Medulla oblongata (tissue), 1 donor: ENCODE measurements at regions not wholly inside any gene's neighbourhood (a gene's known extent, or its start where the extent isn't known, plus 50 kb on each side); places are given as distances from the start of the nearest gene placed in this dataset.
A peak's percentile ranks its signal among the peaks of the same experiment; 100 is the strongest.

Experiments
- DNase-seq: peaks from one replicate; pipeline ENCODE4 v3.0.0-alpha.2; 2015; ENCODE audit errors: extremely low spot score

DNA sequence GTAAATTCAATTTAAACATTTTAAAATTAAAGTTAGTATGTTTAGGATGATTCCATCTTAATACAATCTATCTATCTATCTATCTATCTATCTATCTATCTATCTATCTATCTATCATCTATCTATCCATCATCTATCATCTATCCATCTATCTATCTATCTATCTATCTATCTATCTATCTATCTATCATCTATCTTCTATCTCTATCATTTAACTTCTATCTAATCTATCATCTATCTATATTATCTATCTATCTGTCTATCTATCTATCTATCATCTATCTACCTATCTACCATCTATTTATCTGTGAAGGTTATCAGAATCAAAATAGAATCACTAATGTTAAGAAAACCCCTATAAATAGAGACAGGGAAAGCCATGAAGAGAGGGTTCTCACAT, 78.3 kb downstream of the RAMP3 start:
- DNase-seq: no peak

DNA sequence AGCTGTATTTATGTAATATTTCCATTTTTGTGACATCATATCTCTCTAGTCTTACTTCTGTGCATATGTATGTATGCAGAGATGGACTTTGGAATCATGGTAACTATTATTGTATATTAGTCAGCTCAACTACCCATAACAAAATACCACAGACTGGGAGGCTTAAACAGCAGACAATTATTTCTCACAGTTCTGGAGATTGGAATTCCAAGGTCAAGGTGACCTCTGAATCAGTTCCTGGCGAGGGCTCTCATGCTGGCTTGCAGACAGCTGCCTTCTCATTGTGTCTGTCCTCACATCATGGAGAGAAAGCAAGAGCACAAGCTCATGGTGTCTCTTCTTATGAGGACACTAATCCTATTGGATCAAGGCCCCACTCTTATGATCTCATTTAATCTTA, 79.1 kb downstream of the RAMP3 start:
- DNase-seq: no peak

DNA sequence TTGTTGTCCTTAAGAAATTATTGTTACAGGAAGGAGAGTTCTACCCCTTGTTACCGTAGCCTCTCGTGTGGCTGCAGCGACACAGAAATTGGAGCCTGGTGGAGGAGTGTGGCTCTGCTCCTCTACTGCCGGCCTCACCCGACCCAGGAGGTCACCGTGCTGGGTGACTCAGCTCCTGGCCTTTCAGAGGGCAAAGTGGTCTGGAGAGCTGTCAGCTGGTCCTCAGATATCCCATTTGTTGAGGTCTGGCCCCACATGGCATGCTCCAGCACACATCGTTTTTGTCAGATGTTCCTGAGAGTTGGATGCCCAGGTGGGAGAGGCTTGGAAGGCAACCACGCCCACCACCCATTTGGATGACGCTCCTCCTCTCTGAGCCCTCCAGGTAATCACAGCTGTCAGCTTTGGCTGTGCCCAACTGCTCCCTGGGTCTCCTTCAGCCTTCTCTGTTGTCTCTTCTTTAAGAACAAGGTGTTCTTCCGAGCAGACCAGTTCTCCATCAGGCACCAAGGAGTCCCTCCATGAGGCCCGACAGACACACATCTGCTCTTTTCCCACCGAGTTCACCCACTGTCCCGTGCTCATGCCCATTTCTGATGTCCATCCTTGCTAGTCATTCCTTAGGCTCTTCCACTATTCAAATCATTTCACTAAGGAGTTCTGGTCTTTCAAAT, 80.3 kb downstream of the RAMP3 start:
- DNase-seq: no peak

DNA sequence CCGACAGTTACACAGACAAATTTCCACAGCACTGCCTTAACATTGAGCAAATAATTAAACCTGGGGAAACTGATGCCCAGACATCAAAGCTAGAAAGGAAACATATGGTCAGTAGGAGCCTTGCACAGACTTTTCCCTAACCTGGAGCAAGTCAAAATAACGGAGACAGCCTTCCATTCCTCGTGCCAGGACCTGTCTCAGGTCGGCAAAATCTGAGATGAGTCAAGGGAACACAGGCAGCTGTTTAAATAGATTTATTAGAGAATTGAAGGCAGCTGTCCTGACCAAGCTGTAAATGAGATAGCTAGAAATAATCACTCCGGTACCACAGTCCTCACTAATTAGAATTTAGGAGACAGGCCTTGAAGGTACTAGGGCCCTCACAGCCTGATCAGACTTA, 81.2 kb downstream of the RAMP3 start:
- DNase-seq: no peak

DNA sequence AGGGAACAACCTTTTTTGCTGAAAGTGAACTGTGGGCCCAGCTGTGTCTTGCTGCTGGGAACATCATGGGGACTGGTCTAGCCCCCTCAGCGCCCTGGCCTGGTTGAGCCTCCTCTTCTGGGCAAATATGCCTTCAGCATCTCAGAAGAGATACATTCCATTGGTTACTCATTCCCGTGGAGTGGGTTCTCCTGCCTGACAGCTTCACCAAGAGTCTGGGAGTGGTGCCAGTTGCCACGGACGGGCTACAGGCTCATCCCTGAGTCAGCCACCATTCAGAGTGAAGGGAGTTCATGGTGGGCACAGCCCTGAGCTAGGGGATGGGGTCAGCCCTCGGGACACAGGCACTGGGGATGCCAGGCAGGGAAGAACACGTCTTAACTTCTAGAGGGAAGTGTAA, 81.9 kb downstream of the RAMP3 start:
- no peak for DNase-seq

DNA sequence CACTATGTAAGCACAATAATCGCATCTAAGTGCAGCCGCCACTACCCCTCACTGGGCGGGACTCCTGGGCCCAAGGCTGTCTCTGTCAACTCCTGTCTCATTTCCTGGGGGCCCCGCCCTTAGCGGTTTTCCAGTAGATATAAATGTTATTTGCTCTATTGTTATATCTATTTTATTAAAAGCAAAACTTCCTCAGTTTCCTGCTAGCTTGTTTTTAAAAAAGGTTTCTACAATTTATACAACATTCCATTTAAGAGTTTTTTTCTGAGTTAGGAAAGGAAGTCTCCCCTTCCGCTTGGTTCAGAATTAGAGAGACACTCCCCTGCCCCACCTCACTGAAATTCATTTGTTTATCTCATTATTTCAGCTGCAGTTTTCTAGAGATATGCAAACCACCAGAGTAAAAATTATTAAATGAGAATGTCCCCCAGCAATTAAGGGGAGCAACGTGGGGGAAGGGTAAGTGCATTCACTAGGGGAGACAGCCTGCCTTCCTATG, 82.7 kb downstream of the RAMP3 start:
- DNase-seq: no peak

DNA sequence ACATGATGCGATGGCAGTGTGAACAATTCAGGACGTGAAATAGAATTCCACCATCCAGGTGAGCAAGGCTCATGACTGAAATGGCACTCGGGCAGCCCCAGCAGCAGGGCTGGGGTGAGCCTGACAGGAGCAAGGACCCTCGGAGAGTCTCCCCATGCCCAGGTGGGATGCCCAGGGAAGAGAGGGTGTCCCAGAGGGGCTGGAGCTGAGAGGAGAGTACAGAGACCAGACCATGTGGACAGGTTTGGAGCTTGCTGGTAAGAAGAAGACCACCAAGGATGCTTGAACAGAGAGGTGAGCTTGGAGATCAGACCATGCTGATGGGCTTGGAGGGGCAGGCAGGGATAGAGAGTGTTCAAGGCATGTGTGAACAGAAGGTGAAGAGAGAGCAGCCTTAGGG, 83.3 kb downstream of the RAMP3 start:
- DNase-seq: no peak

DNA sequence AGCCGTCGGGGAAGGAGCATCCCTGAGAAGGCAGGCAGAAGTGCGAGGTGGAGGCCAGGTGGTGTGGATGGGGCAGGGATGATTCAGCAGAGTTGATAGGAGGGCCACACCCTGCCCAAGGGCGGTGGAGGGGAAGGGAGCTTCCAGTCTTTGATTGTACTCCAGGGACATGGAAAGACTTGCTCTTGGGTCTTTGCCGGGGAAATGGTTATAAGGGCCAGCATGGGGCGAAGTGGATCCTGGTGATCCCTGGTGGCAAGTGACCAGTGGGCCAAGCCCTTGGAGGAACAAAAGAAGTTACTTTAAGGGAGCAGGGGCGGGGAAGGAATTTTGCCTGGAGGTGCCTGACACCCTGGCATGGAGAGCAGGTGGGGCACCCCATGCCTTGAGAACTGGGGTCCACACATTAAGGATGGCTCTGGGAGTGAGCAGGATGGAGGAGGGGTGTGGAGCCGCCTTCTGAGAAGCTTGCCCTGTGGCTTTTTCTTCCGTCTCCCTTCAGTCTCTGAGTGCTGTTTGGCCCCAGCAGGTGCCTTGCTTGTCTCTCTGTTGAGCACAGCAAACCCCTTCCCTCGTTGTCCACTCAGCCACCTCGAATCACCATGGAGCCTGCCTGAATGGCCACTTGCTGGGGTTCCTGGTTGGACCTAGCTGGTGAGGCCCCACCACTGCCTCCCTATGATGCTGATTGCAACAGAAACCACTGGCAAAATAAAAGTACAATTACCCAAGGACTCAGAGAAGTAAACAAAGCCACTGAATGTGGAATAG, 83.9 kb downstream of the RAMP3 start:
- no peak for DNase-seq

DNA sequence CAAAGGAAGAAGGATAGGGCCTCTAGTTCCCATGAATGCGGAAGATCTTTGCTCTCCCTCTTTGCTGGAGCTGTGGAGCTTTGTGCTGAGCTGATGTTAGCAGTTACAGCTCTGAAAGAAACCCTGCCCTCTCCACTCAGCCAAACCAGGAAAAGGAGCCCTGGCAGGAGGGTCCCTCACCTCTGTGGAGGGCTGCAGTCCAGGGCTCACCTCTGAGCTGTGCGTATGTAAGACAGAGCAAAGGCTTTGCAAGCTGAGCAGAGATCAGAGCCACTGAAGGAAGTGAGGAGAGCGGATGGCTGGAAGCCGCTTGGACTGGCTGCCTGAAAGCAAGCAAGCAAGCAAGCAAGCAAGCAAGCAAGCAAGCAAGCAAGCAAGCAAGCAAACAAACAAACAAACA, 84.7 kb downstream of the RAMP3 start:
- DNase-seq: no peak

DNA sequence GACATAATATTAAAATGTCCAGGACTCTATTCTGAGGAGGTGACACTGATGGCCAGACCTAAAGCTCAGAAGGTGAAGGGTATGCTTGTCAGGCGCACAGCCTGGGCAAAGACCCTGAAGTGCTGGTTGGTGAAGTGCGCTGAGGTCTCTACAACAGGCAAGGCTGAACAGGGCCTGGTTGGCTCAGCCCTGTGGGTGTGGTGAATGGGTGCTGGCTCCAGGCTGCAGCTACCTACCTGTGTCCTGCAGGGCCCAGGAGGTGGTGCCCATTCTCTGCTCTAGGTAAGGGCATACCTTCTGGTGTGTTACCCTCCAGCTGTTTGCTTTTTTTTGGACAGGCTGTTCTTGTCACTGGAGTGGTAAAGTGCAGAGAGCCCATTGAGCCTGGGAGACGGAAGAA, 85.1 kb downstream of the RAMP3 start:
- DNase-seq: no peak

DNA sequence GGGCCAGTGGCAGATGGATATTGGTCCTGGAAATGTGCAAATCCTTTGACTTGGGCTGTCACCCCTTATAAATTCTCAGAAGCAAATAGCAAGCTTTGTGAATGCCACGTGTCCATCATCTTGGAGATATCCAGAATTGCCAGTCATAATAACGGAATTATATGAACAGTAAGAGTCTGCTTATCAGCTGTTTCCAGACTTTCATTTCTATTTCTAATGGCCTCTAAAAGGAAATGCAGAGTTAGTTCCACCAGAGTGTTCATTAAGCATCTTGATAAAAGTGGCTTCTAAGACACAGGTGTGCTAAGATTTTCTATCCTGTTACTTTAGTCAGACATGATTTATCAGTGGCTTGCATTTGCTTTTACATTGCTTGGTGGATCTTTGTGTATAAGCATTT, 87.4 kb downstream of the RAMP3 start:
- DNase-seq: no peak

DNA sequence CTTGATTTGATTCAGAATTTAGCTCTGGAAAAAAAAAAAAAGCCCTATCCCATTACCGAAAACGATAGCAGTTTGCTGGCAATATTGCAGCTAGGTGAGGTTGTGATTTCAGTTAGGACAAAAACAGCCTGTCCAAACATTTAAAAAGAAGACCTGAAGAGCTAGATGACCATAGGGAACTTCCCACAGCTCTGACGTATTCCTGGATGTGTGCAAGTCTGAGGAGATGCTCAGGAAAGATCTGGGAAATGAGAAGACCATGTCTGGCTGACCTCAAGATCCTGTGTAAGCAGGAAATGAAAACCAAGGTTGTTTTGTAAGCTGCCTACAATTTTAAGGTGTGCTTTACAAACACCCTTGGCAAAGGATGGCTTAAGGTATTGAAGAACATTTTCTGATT, 88.7 kb downstream of the RAMP3 start:
- DNase-seq: no peak

DNA sequence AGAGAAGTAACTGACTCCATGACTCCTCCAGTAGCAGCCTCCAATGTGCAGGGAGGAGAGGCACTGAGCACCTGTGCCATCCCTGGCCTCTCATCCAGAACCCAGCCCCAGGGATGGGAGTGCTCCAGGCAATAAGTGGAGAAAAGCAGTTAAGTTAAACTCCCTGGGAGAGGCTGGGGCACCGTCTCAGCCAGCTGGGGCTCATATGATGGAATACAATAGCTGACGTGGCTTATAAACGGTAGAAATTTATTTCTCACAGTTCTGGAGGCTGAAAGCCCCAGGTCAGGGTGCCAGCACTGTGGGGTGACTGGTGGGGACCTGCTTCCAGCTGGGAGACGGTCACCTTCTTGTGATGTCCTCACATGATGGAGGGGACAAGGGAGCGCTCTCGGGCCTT, 94.7 kb downstream of the RAMP3 start:
- no peak for DNase-seq

DNA sequence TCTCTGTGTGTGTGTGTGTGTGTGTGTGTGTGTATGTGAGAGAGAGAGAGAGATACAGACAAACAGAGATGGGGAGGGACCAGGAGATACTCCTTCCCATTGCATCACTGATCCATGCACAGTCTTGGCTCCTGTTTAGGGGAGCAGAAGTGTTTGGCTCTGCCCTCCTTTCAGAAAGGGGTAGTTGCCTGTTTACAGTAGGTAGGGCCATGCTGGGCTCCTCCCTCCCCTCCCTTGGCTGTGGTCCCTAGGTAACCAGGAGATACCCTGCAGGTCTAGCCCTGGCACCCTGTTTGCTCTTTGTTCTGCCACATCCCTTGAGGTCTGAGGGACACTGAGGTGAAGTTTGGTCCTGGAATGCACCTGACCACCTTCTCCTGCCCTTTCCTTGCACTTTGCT, 95.3 kb downstream of the RAMP3 start:
- no peak for DNase-seq

DNA sequence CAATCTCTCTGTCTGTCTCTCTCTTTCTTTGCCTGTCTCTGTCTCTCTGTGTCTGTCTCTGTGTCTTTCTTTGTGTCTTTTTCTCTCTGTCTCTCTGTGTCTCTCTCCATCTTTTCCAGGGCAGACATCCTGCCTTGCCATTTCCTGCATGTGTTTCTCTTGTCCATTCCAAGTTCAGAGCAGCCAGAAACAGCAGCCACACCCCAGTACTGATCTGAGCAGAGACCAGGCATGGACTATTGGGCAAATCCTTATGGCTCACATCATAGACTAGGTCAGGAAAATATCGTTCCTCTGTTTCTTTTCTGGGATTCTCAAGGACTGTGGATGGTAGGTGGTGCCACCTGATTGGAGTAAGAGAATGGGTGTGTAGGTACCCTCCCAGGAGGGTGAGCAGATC, 95.8 kb downstream of the RAMP3 start:
- no peak for DNase-seq

DNA sequence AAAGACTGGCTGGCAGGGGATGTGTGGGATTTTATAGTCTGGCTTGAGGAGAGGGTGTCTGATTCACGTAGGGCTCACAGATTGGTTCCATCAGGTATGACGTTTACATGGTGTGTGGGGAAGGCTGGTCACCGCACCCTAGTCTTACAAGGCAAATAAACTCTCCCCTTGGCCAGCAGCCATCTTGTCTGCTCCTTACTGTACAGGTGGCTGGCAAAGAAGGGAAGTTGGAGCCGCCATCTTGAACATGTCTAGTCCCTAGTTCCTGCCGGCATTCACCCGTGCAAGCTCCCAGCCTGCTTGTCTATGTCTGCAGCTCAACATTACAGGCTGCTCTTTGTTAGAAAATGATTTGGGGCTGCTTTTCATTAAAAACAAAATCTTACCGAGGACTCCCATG, 97.6 kb downstream of the RAMP3 start:
- no peak for DNase-seq

DNA sequence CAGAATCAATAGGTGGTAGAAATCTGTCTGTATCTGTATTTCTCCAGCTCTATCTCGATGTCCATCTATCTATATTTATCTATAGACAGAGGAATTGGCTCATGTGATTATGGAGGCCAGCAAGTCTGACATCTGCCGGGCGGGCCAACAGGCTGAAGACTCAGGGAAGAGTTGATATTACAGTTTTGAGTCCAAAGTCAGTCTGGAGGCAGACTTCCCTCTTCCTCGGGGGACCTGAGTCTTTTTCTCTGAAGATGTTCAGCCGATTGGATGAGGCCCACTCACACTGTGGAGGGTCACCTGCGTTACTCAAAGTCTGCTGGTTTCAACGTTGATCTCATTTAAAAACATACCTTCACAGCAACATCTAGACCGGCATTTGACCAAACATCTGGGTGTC, 98.7 kb downstream of the RAMP3 start:
- DNase-seq: no peak

DNA sequence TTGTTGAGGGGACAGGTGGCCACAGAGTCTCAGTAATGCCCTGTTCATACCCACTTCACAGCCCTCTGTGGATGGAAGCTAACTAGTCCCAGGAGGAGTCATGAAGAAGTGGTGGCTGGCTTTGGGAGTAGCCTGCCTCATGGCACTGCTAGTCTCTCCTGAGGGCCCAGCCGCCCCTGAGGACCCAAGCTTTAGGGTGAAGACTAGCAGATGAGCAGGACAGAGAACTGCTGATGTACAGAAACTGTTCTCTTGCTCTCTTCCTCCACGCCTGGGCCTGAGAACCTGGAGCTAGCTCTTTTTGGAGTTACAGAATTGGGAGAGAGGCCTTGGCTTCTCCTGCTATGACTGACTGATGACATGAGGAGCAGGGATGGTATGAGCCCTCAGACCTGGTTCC, 99.2 kb downstream of the RAMP3 start:
- no peak for DNase-seq

DNA sequence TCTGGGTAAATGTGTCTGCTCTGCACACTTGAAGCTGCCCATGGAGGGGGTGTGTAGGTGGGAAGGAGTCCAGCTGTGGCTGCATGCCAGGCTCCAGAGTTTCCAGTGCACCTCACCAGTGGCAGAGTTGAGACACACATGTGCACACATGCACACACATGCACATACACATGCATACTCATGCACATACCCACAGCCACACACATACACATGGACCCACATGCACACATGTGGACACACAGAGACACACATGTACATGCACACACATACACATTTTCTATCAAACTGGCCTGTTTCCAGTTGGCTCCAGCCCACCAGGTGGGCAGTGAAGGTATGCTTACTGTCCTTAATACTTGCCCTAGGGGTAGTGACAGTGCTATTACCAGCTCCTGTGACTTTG, 99.7 kb downstream of the RAMP3 start:
- DNase-seq: no peak

DNA sequence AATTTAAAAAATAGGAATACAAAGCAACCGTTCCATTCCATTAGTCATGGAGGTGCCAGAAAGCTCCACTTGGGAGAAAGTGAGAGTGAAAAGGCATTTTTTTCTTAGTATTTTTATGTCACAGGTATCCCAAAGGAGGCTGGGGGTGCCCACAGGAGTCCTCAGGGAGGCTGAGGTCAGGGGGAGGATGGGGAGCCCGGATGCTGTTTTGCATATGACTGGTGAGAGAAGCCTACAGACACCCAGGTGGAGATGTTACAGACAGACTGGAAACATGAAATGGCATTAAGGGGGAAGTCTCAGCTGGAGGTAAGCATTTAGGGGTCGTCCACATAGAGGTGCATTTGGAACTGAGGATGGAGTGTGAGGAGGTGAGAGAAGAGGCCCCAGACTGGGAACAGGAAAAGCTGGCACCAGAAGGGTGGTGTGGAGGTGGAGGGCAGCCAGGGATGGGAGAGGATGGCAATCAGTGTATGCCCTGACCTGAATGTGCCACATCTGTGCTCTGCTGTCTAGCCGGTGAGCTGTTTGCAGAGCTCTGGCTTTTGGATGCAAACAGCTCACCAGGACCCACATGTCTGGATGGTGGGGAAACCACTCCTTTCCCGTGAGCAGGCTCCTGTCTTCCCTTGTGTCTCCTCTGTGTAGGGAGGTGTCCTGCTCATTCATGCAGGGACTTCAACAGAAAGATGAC, 101.1 kb downstream of the RAMP3 start:
- no peak for DNase-seq

DNA sequence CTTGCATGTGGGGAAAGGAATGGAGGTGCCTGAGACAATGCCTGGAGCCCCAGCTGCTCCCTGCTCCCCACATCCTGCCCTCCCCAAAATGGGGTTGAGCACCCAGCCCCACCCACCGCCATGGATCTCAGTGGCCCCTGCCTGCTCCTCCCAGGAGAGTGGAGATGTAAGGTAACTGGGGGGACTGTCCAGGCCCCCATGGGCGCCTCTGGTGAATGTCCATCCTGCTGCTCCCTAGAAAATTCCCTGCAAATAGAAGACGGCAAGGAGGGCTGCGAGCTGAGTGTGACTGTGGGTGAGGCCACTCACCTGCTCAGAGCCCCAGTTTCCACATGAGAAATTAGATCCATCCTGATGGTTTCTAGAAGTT, 101.6 kb downstream of the RAMP3 start:
- no peak for DNase-seq

DNA sequence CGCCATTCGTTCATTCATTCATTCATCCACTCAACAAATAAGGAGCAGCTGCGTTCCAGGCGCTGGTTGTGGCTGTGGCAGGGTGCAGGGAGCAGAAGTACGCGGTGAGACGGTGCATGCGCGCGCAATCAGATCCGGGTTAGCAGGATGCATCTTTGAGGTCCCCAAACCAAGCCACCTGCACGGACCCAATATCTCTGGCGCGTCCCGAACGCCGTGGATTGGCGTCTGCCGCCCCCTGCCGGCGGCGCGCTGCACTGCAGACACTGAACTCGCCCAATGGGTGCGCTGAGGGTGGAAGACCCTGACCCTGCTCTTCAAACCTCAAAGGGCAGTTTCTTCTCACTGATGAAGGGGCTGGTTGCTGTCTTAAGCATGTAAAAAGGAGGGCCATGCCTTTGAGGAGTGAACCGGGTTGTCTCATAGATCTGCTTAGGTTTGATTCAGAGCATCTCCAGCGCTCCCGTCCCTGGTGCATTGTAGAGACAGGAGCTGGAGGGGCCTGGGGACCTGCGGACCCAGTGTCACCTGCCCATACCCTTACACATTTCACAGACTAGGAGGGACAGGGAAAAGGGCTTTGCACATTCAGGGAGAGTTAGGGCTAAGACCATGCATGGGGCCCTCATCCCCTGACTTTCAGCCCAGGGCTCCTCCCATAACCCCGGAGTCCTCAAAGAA, 102.5 kb downstream of the RAMP3 start:
- peak; percentile 62 for DNase-seq
